Mucosa of stomach (tissue), 1 donor: ENCODE measurements at regions not wholly inside any gene's neighbourhood (a gene's known extent, or its start where the extent isn't known, plus 50 kb on each side); places are given as distances from the start of the nearest gene placed in this dataset.

Source experiments
- H3K27me3 ChIP-seq: one replicate; pipeline ENCODE4 v1.7.0; 2013; ENCODE audit warnings: mild to moderate bottlenecking, low read length; ENCODE audit not compliant: control insufficient read depth, insufficient read depth
- H3K36me3 ChIP-seq: one replicate; pipeline ENCODE4 v1.7.0; 2013; ENCODE audit warnings: low read length; ENCODE audit not compliant: control insufficient read depth, insufficient read depth
- H3K4me1 ChIP-seq: one replicate; pipeline ENCODE4 v1.7.0; 2013; ENCODE audit warnings: mild to moderate bottlenecking, low read length; ENCODE audit not compliant: control insufficient read depth, insufficient read depth
- H3K4me3 ChIP-seq: one replicate; pipeline ENCODE4 v1.7.0; 2013; ENCODE audit warnings: low read length
- H3K9ac ChIP-seq: one replicate; pipeline ENCODE4 v1.7.0; 2013; ENCODE audit warnings: mild to moderate bottlenecking, low read length, moderate library complexity
- H3K9me3 ChIP-seq: one replicate; pipeline ENCODE4 v1.7.0; 2013; ENCODE audit warnings: mild to moderate bottlenecking, low read length, moderate library complexity; ENCODE audit not compliant: control insufficient read depth
- donor health status: Pancreatic carcinoma.

GRCh38 chr15:35723120-35723847, 177.3 kb upstream of the DPH6 start:
- Histone ChIP-seq H3K9ac (no peak overlapping the region), H3K4me3 (no peak overlapping the region), H3K9me3 (no peaks in the 10 kb centered on the region), H3K36me3 (no peaks in the 10 kb centered on the region), H3K4me1 (peaks cover 5% of the 10 kb centered on the region), H3K27me3 (no peaks in the 10 kb centered on the region)

- no peaks in the 10 kb centered on the region for H3K36me3 ChIP-seq
- peaks cover 5% of the 10 kb centered on the region for H3K4me1 ChIP-seq
- H3K9me3 ChIP-seq: no peaks in the 10 kb centered on the region
- H3K27me3 ChIP-seq: no peaks in the 10 kb centered on the region
- no peak overlapping the region for H3K9ac ChIP-seq
- H3K4me3 ChIP-seq: no peak overlapping the region
Measured at GRCh38 chr15:35723852-35724251, 177.9 kb upstream of the DPH6 start.

DNA sequence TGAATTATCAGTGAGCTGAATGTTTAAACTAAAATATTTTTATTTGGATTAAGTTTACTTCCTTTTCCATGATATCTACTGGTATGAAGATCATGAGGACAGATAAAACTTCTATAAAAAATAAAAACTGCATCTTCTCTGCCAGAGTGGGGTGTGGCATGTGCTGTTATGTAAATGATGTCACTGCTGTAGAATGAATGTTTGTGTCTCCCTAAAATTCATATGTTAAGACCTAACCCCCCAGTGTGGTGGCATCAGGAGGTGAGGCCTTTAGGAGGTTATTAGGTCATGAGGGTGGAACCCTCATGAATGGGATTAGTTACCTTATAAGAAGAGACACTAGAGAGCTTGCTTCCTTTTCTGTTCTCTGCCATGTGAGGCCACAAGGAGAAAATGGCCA, 178.7 kb upstream of the DPH6 start:
- H3K4me1 ChIP-seq: peaks cover 5% of the 10 kb centered on the region
- no peak overlapping the region for H3K9ac ChIP-seq
- no peaks in the 10 kb centered on the region for H3K9me3 ChIP-seq
- no peak overlapping the region for H3K4me3 ChIP-seq
- no peaks in the 10 kb centered on the region for H3K36me3 ChIP-seq
- H3K27me3 ChIP-seq: no peaks in the 10 kb centered on the region

DNA sequence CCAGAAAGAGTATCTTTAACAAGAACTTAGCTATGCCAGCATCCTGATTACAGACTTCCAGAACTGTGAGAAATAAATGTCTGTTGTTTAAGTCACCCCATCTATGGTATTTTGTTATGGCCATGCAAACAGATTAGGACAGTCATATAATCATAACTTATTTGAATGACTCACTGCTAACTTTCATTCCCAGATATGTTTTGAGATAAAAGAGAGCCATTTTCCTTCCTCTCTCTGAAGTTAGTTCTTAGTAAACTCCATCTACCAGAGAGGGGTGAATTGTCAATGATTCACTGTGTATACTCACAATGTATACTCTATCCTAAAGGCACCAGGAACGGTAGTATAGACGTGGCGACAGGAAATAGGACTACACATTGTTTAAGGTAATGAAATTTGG, 179.4 kb upstream of the DPH6 start:
- Histone ChIP-seq H3K36me3 (no peaks in the 10 kb centered on the region), H3K9ac (no peak overlapping the region), H3K27me3 (no peaks in the 10 kb centered on the region), H3K4me1 (peaks cover under 1% of the 10 kb centered on the region), H3K4me3 (no peak overlapping the region), H3K9me3 (no peaks in the 10 kb centered on the region)

DNA sequence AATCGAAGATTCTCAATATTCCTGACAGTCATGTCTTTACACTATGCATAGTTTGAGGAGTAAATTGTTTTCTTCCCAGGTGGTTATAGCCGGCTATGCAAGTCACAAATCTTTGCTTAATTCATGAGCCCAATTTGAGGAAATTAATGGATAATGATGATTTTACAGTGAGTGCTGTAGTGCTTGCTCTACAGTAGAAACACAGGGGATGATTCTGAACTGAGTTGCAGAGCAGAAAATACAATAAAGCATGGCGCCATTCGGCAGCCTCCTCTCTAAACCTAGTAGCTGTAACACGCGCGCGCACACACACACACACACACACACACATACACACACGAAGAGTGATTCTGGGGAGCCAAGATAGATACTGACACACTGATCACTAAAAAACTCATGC, 181.7 kb upstream of the DPH6 start:
- no peaks in the 10 kb centered on the region for H3K4me1 ChIP-seq
- no peaks in the 10 kb centered on the region for H3K27me3 ChIP-seq
- no peaks in the 10 kb centered on the region for H3K36me3 ChIP-seq
- no peak overlapping the region for H3K9ac ChIP-seq
- H3K9me3 ChIP-seq: no peaks in the 10 kb centered on the region
- no peak overlapping the region for H3K4me3 ChIP-seq

DNA sequence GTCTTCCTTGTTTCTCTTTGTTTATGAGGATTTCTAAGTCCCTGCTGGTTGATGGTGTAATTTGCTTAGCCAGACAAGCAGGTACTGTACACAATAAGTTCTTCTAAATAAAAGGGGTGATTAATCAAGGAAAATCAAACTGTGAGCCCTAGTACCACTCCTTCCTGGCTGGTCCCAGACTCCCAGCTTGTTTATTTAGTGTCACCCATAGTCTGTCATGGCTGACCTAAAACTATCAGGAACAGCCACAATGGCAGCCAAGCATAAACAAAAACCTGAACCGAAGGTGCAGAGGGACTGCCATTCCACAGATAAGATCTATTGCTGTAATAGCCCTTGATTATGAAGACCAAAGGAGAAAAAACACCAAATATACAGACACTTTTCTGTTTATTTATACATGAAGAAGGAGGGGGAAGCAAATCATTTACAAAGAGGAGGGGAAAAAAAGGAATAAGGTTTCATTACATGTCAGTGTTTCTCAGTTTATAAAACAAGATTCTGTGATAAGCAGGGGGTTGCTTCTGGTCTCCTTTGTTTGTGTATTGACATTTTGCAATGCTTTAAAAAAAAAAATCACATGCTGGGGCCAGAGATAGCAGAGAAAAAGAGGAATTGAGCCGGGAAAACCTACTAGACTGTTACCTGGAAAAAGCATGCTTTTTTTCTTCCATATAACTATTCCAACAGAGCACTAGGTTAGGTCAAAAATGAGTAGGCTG, 182.4 kb upstream of the DPH6 start:
- Histone ChIP-seq H3K9me3 (no peaks in the 10 kb centered on the region), H3K27me3 (no peaks in the 10 kb centered on the region), H3K4me3 (no peak overlapping the region)

DNA sequence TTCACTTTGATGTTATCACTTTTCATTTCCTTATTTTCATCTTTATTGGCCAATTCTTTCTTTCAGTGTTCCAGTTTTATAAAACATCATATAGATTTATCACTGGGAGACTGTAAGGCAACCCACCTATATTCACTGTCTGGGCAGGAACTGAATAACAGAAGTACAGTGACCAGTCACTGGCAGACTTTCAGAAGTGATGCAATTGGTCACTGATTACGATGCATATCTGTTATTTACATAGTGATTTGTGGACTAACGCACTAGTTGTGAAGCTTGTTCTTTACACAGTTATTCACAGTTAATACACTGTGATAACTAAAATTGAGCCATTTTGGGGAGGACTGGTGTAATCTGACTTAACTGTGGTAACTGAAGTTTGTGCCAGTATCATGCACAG, 190.2 kb upstream of the DPH6 start:
- H3K4me1 ChIP-seq: peaks cover 5% of the 10 kb centered on the region
- no peak overlapping the region for H3K9ac ChIP-seq
- H3K4me3 ChIP-seq: no peak overlapping the region

More for the DNA sequence above, 182.4 kb upstream of the DPH6 start:
- Histone ChIP-seq H3K9ac (no peak overlapping the region), H3K4me1 (no peaks in the 10 kb centered on the region), H3K36me3 (no peaks in the 10 kb centered on the region)

GRCh38 chr15:35737441-35737840, 191.5 kb upstream of the DPH6 start:
- Histone ChIP-seq H3K27me3 (no peaks in the 10 kb centered on the region), H3K9ac (no peak overlapping the region), H3K4me1 (peaks cover 5% of the 10 kb centered on the region), H3K4me3 (no peak overlapping the region), H3K36me3 (no peaks in the 10 kb centered on the region), H3K9me3 (no peaks in the 10 kb centered on the region)

More for the DNA sequence above, 190.2 kb upstream of the DPH6 start:
- Histone ChIP-seq H3K9me3 (no peaks in the 10 kb centered on the region), H3K27me3 (no peaks in the 10 kb centered on the region), H3K36me3 (no peaks in the 10 kb centered on the region)

GRCh38 chr15:35738370-35738769, 192.4 kb upstream of the DPH6 start:
- peaks cover 5% of the 10 kb centered on the region for H3K4me1 ChIP-seq
- no peaks in the 10 kb centered on the region for H3K9me3 ChIP-seq
- H3K27me3 ChIP-seq: no peaks in the 10 kb centered on the region

DNA sequence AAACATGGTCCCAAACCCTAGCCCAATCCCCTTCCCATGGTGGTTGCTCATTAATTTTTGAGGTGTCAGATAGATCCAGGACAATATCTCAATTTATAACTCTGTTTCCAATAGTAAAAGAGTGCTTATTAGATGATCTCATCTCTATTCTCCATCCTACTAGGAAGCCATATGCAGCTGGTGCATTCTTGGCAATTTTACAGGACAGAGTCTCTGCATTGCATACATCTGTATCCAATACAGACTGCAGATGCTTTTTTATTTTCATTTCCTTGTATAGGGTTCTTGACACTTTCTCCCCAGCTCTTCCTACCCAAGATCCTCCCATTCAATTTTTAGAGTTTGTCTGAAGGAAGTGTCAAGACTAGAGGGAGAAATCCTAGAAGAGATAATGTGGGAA, 194.8 kb upstream of the DPH6 start:
- no peaks in the 10 kb centered on the region for H3K9me3 ChIP-seq
- H3K9ac ChIP-seq: no peak overlapping the region
- H3K4me1 ChIP-seq: no peaks in the 10 kb centered on the region
- no peaks in the 10 kb centered on the region for H3K36me3 ChIP-seq
- peaks cover 6% of the 10 kb centered on the region for H3K27me3 ChIP-seq
- H3K4me3 ChIP-seq: no peak overlapping the region

More at GRCh38 chr15:35738370-35738769, 192.4 kb upstream of the DPH6 start:
- Histone ChIP-seq H3K4me3 (no peak overlapping the region), H3K9ac (no peak overlapping the region), H3K36me3 (no peaks in the 10 kb centered on the region)

GRCh38 chr15:35741395-35741794, 195.4 kb upstream of the DPH6 start:
- no peaks in the 10 kb centered on the region for H3K4me1 ChIP-seq
- H3K27me3 ChIP-seq: peaks cover 6% of the 10 kb centered on the region
- no peaks in the 10 kb centered on the region for H3K9me3 ChIP-seq
- H3K9ac ChIP-seq: no peak overlapping the region
- H3K36me3 ChIP-seq: no peaks in the 10 kb centered on the region
- H3K4me3 ChIP-seq: no peak overlapping the region

- no peaks in the 10 kb centered on the region for H3K9me3 ChIP-seq
- H3K27me3 ChIP-seq: peaks cover 6% of the 10 kb centered on the region
- H3K9ac ChIP-seq: no peak overlapping the region
- H3K36me3 ChIP-seq: no peaks in the 10 kb centered on the region
- H3K4me3 ChIP-seq: no peak overlapping the region
- no peaks in the 10 kb centered on the region for H3K4me1 ChIP-seq
Measured at GRCh38 chr15:35741881-35742280, 195.9 kb upstream of the DPH6 start.
